Frontal cortex (tissue), 3 donors: ENCODE measurements at regions not wholly inside any gene's neighbourhood (a gene's known extent, or its start where the extent isn't known, plus 50 kb on each side); places are given as distances from the start of the nearest gene placed in this dataset.
"Not testable (repeated sequence)": the region's sequence is repeated elsewhere in the genome, so short reads cannot be mapped to it uniquely, and the experiment has no call there.

Experiments
- DNase-seq, 2 donors: peaks; one replicate each; pipeline ENCODE4 v3.0.0; 2012; ENCODE audit warnings: low spot score in 2 of 2
- FAIRE-seq: peaks from 2 replicates; lab custom pipeline; 2012; peaks lifted over from hg19 to GRCh38; lab: Jason Lieb, UNC
- donor health status: control.
- donor health status: control.
- donor health status: control.

DNA sequence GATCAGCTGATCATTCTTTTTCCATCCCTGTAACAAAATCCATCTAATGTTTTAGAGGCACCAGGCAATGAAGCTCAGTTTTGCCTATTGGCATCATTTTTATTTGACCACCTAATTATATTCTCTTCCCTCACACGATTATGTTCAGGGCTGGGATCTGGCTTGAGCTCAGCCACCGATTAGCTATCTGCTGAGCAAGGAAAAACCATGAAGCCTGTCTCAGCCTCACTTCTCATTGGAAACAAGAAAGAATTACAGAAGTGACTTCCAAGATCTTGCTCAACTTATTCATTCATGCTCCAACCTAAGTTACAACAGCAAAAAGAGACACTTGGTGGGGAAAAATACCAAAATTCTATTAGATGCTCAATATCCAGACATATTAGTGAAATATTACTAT is 139.0 kb upstream of the SH3BP4 start:
- no peak for FAIRE-seq

DNA sequence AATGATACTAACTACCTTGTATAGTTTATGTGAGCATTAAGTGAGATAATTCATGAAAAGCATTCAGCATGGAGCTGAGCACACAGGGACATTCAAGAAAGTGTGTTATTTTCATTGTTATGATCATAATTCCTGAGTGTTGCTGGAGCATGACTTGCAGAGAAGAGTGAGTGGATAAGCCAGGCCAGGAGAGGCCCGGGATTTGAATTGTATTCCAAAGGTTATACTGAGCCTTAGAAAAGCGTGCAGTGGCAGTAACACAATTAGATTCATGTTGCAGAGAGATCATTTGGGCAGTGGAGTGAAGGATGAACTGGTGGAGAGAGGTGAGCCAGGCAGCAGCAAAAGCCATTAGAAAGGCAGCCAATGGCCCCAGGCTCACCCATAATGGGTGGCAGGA is 142.9 kb upstream of the SH3BP4 start:
- no peak for FAIRE-seq

More for the DNA sequence above, 139.0 kb upstream of the SH3BP4 start:
- no peak for DNase-seq

GRCh38 chr2:234806818-234807217 is 145.0 kb upstream of the SH3BP4 start:
- DNase-seq (no peak), FAIRE-seq (no peak)

More for the DNA sequence above, 142.9 kb upstream of the SH3BP4 start:
- no peak for DNase-seq

- FAIRE-seq (no peak), DNase-seq (no peak)
Measured at GRCh38 chr2:234805836-234806235, 146.0 kb upstream of the SH3BP4 start.

- DNase-seq (no peak), FAIRE-seq (no peak)
Measured at GRCh38 chr2:234804704-234805103, 147.1 kb upstream of the SH3BP4 start.

GRCh38 chr2:234802845-234803171 is 149.0 kb upstream of the SH3BP4 start:
- FAIRE-seq (no peak), DNase-seq (no peak)

DNA sequence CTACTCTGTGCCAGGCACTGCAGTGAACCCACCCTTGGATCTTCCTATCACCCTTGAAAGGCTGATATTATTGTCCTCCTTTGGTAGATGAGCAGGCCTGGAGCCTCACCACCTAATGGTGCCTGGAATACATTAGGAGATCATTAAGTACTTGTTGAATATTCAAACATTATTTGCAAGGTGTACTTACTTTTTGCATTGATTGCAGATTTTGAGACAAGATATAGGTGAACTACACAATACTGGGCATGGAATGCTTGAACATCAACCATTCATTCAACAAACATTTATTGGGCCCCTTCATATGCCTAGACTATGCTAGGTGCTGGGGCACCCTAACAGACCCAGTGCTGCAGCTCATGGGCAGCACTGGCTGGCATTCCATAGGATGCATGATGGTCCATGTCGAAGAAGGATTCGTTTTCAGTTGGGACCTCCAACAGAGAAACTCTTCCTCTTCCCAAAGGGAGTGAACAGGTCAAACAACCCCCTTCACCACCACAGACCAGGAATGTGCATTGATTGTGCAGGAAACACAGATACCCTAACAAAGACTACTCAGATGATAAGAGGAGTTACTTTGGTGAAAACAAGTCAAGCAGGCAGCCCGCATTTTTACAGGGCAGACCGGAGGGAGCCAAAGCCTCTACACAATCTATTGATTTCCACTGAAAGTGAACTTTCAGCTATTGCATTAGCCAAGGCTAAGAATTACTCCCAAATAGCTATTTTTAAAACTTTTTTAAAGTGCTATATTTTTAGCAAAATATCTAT is 149.6 kb upstream of the SH3BP4 start:
- DNase-seq (no peak), FAIRE-seq (no peak)

GRCh38 chr2:234797566-234798250 is 154.1 kb upstream of the SH3BP4 start:
- DNase-seq (no peak), FAIRE-seq (no peak)

- FAIRE-seq (no peak), DNase-seq (no peak)
Measured at GRCh38 chr2:234796045-234796591, 155.7 kb upstream of the SH3BP4 start.

DNA sequence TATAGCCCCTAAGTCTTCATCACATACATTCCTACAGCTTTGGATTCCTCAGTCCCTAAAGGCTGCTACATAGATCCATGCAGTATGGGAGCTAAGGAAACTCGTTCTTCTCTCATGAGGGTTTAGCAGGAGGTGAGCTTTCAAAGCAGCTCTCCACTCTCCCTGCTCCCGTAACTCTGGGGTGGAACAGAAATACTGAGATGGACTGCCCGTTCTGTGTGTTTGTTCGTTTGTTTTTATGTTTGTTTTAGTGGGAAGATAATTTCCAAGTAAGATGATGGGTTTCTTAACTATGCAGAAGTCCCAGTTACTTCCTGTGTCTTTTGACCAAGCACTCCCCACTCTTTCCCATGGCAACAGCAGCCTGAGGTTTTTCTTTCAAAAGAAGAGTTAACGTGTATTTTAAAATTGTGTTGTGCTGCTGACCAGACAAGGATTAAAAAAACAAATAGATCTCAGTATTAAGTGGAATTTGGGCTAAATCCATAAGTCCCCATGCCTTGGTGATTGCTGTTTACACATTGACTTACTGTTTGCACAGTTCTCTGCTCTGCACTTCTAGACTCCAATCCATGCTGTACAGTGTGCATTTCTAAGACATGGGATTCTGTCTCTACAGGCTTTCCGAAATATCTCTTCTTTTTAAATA is 156.4 kb upstream of the SH3BP4 start:
- DNase-seq: no peak
- no peak for FAIRE-seq

DNA sequence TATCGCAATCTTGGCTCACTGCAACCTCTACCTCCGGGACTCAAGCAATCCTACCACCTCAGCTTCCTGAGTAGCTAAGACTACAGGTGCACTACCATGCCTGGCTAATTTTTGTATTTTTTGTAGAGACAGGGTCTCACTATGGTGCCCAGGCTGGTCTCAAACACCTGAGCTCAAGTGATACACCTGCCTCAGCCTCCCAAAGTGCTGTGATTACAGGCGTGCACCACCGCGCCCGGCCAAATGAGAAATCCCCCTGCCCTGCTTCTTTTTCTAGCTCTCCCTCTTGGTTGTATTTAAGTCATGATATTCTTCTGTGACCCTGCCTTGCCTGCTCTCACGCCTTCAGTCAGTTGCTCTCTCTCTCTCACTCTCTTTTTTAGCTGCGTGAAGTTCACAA is 157.0 kb upstream of the SH3BP4 start:
- FAIRE-seq (no peak), DNase-seq (no peak)

DNA sequence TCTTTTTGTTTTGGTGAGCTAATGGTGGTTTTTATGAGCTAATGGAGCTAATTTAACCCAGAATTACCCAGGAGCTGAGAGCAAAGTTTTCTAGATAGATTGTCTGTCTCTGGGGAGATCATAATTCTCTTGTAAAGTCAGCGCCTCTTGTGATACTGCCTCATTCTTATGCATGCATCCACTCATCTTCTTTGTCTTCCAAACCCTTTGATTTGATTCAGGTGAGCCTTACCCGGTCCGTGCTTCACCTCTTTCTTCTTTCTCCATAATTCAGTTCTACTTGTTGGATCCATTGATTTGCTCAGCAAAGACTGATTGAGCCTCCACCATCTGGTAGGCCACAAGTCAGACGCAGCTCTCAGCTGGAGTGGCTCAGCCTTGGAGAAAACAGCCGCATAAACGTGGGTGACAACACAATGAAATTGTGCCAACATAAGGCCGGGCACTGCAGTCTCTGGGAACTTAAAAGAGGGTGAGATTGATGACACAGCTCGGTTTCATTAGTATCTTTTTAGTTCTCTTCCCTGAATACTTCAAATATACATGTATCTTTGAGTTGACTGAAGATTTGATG is 158.5 kb upstream of the SH3BP4 start:
- DNase-seq (no peak), FAIRE-seq (no peak)

DNA sequence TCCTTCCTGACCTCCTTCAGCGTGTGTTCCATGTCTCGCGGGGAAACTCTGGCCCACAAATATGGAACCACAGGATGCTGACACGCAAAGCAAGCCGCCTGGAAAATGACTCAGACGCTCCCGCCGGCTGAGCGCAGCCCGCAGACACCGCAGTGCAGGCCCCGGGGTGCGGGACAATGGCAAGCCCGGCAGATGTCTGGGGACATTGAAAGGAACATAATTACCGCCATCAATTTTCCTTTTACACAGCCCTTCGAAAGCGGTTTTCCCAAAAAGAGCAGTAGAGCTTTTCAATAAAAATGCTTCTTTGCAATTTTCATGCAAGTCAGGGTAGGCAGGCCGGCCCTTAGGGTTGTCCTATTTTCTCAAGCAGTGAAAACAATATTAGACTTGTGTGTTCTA is 159.2 kb upstream of the SH3BP4 start:
- FAIRE-seq (no peak), DNase-seq (peak in 1 of 2 donors; percentile 39)

DNA sequence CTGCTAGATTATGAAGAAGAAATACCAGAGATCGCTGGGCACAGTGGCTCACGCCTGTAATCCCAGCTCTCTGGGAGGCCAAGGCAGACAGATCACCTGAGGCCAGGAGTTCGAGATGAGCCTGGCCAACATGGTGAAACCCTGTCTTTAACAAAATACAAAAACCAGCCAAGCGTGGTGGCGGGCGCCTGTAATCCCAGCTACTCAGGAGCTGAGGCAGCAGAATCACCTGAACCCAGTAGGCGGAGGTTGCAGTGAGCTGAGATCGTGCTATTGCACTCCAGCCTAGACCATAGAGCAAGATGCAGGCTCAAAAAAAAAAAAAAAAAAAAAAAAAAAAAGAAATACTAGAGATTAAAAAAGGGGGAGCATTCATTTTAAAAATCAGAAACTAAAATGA is 159.7 kb upstream of the SH3BP4 start:
- FAIRE-seq, DNase-seq: not testable (repeated sequence)

DNA sequence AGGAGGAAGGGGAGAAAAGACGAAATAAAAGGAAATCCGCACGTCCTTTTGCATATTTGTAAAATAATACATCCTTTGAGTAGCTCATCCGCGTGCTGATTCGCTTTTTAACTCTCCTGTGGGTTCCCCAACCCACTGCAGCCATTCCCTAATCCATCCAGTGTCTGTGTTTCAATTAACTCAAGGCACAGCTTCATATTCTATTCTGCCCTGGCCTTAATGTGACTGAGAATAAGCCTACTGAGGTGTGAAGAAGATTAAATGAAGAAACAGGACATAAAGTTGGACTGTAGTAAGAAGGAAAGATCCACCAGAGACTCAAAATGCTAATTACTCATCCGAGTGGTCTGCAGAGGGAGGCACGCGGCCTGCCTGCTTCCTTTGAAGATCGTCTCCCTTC is 161.4 kb upstream of the SH3BP4 start:
- FAIRE-seq: no peak

GRCh38 chr2:234789556-234790325 is 162.1 kb upstream of the SH3BP4 start:
- DNase-seq (no peak), FAIRE-seq (no peak)

More for the DNA sequence above, 161.4 kb upstream of the SH3BP4 start:
- no peak for DNase-seq

DNA sequence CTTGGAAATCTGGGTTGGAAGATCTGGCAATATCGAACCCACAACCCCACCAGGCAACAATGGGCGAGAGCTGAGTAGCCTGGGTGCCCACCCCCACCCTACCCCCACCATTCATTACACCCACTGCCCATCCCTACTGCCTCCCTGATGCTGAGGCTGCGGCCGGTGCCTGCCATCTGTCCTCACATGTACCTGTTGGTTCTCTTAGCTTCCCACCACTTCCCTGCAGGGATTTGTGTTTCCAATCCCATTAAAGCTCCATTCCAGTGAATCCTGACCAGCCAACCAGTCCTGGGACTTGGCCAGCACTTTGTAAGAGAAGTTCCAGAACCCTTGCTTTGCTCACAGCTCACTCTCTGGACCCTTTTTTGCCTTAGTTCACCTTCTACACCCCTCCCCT is 163.0 kb upstream of the SH3BP4 start:
- DNase-seq (no peak), FAIRE-seq (no peak)

GRCh38 chr2:234788381-234788780 is 163.4 kb upstream of the SH3BP4 start:
- DNase-seq: no peak
- no peak for FAIRE-seq

- DNase-seq (no peak), FAIRE-seq (no peak)
Measured at GRCh38 chr2:234787114-234787513, 164.7 kb upstream of the SH3BP4 start.
